HCT116 (cell line): ENCODE measurements at regions not wholly inside any gene's neighbourhood (a gene's known extent, or its start where the extent isn't known, plus 50 kb on each side); places are given as distances from the start of the nearest gene placed in this dataset.

ENCODE experiments used
- ATAC-seq: fragments of 200-7000 bp; cut with Tn5 transposase; 2 replicates; pipeline ENCODE4 v1.9.1; 2020; ENCODE audit warnings: mild to moderate bottlenecking, moderate library complexity
- BruUV-seq: library from RNA; stranded (reverse); fragments of 400-500 nt; replicated peaks from 2 replicates; lab custom pipeline; 2021; lab: Mats Ljungman, UMichigan
- CTCF ChIA-PET: fragments of 300-600 bp; sonication (Branson Sonifier 250); formaldehyde crosslinking; loops from one replicate; lab custom pipeline; 2021; ENCODE audit warnings: antibody characterized with exemption; lab: Charles Lee
- POLR2A ChIA-PET: fragments of 300-600, 350-600 bp; sonication (Branson Sonifier 250); formaldehyde crosslinking; loops from one replicate; lab custom pipeline; 2021; ENCODE audit warnings: antibody characterized with exemption; lab: Charles Lee
- RAD21 ChIA-PET, 2 experiments: fragments of 300-600 bp; sonication (Branson Sonifier 250); formaldehyde crosslinking; loops; one replicate each; lab custom pipeline; 2023; ENCODE audit warnings: low total read pairs in 2 of 2; ENCODE audit not compliant: uncharacterized antibody in 2 of 2, unreplicated experiment in 2 of 2, low non-redundant PET in 1 of 2; lab: Charles Lee
- DNase-seq: peaks from one replicate; pipeline ENCODE4 v3.0.0-alpha.2; 2010; ENCODE audit warnings: low read depth, low spot score
- H2AFZ ChIP-seq: fragments of 200-600 bp; shearing (Covaris generic), sonication (generic); 2 replicates; pipeline ENCODE4 v1.6.1; 2017; ENCODE audit warnings: low read depth, mixed run types, mixed read lengths, antibody characterized with exemption, low read length; ENCODE audit not compliant: poor library complexity, severe bottlenecking
- H3K27ac ChIP-seq: 2 replicates; pipeline ENCODE4 v1.5.1; 2012; ENCODE audit warnings: low read depth, low read length
- H3K27me3 ChIP-seq: fragments of 200-600 bp; sonication (generic); 2 replicates; pipeline ENCODE4 v1.6.1; 2016; ENCODE audit warnings: mixed run types, low read length, mixed read lengths; ENCODE audit not compliant: insufficient read depth
- H3K36me3 ChIP-seq, 2 experiments: fragments of 200-500 bp in 1 of 2; fragments of 200-600 bp in 1 of 2; sonication (Bioruptor generic) in 1 of 2; sonication (generic) in 1 of 2; 2 replicates each; pipeline versions ENCODE4 v1.5.1 to v1.6.1; 2014 to 2016; ENCODE audit warnings: low read length in 2 of 2, inconsistent platforms in 1 of 2, mixed read lengths in 1 of 2, mixed run types in 1 of 2; ENCODE audit not compliant: insufficient read depth in 2 of 2, control insufficient read depth in 1 of 2
- H3K4me1 ChIP-seq, 2 experiments: fragments of 200-600 bp in 1 of 2; sonication (generic) in 1 of 2; 2 replicates each; pipeline versions ENCODE4 v1.5.1 to v1.6.1; 2012 to 2017; ENCODE audit warnings: low read length in 2 of 2, inconsistent platforms in 1 of 2, mild to moderate bottlenecking in 1 of 2, mixed read lengths in 1 of 2, mixed run types in 1 of 2, moderate library complexity in 1 of 2; ENCODE audit not compliant: insufficient read depth in 2 of 2, control insufficient read depth in 1 of 2
- H3K4me2 ChIP-seq: fragments of 200-600 bp; sonication (generic); 2 replicates; pipeline ENCODE4 v1.6.1; 2017; ENCODE audit warnings: mixed run types, low read length, mixed read lengths
- H3K4me3 ChIP-seq, 2 experiments: fragments of 200-600 bp in 1 of 2; sonication (generic) in 1 of 2; replicated peaks in 1 of 2; 2 replicates each; pipeline ENCODE4 v1.5.1; 2011 to 2016; ENCODE audit warnings: low read length in 2 of 2, control low read depth in 1 of 2, low read depth in 1 of 2, mild to moderate bottlenecking in 1 of 2, mixed read lengths in 1 of 2, mixed run types in 1 of 2
- H3K79me2 ChIP-seq: fragments of 200-600 bp; sonication (generic); 2 replicates; pipeline ENCODE4 v1.6.1; 2017; ENCODE audit warnings: mild to moderate bottlenecking, mixed run types, low read length, moderate library complexity, mixed read lengths; ENCODE audit not compliant: insufficient read depth
- H3K9ac ChIP-seq: fragments of 200-600 bp; sonication (generic); 2 replicates; pipeline ENCODE4 v1.6.1; 2016; ENCODE audit warnings: low read length, mixed read lengths
- H3K9me2 ChIP-seq: fragments of 200-600 bp; sonication (generic), shearing (Covaris generic); 2 replicates; pipeline ENCODE4 v1.6.1; 2017; ENCODE audit warnings: mixed run types, mild to moderate bottlenecking, moderate library complexity; ENCODE audit not compliant: insufficient read depth
- H3K9me3 ChIP-seq, 2 experiments: fragments of 200-500 bp in 1 of 2; fragments of 200-600 bp in 1 of 2; sonication (Bioruptor generic) in 1 of 2; sonication (generic) in 1 of 2; 2 replicates each; pipeline ENCODE4 v1.6.1; 2014 to 2017; ENCODE audit warnings: low read length in 2 of 2, mixed read lengths in 2 of 2, inconsistent platforms in 1 of 2, low read depth in 1 of 2, mild to moderate bottlenecking in 1 of 2, mixed run types in 1 of 2, moderate library complexity in 1 of 2; ENCODE audit not compliant: control insufficient read depth in 1 of 2, insufficient read depth in 1 of 2
- H4K20me1 ChIP-seq: fragments of 200-600 bp; sonication (generic), shearing (Covaris generic); 2 replicates; pipeline ENCODE4 v1.6.1; 2017; ENCODE audit warnings: mixed run types, mild to moderate bottlenecking, moderate library complexity; ENCODE audit not compliant: insufficient read depth
- CEBPB ChIP-seq: IDR thresholded peaks from 2 replicates; pipeline ENCODE4 v1.6.1; 2012; ENCODE audit warnings: low read depth
- CTCF ChIP-seq, 3 experiments: fragments of 200-600 bp in 1 of 3; sonication (generic) in 1 of 3; IDR thresholded peaks in 2 of 3; conservative IDR thresholded peaks in 1 of 3; 2 replicates each; pipeline ENCODE4 v1.5.1; 2012 to 2017; ENCODE audit warnings: low read depth in 2 of 3, low read length in 2 of 3, antibody characterized with exemption in 1 of 3, borderline replicate concordance in 1 of 3, control low read depth in 1 of 3, mild to moderate bottlenecking in 1 of 3, mixed read lengths in 1 of 3, mixed run types in 1 of 3, moderate library complexity in 1 of 3; ENCODE audit not compliant: insufficient read depth in 1 of 3
- RAD21 ChIP-seq: IDR thresholded peaks from 2 replicates; pipeline ENCODE4 v1.6.1; 2012; ENCODE audit warnings: low read depth, mild to moderate bottlenecking
- SIN3A ChIP-seq: IDR thresholded peaks from 2 replicates; pipeline ENCODE4 v1.6.1; 2012; ENCODE audit warnings: low read depth
- SRF ChIP-seq: IDR thresholded peaks from 2 replicates; pipeline ENCODE4 v1.6.1; 2012; ENCODE audit warnings: low read depth
- TCF7L2 ChIP-seq: IDR thresholded peaks from 2 replicates; pipeline ENCODE4 v1.7.0; 2011; ENCODE audit warnings: borderline replicate concordance, inconsistent platforms; ENCODE audit not compliant: insufficient read depth, insufficient read length; ENCODE audit errors: extremely low read depth
- YY1 ChIP-seq: IDR thresholded peaks from 2 replicates; pipeline ENCODE4 v1.6.1; 2011; ENCODE audit warnings: low read length, low read depth, moderate library complexity, mild to moderate bottlenecking; ENCODE audit not compliant: insufficient replicate concordance; ENCODE audit errors: extremely low read depth
- ZBTB33 ChIP-seq: IDR thresholded peaks from 2 replicates; pipeline ENCODE4 v1.6.1; 2011; ENCODE audit warnings: mild to moderate bottlenecking, low read length, moderate library complexity; ENCODE audit not compliant: insufficient replicate concordance; ENCODE audit errors: extremely low read depth
- ZNF274 ChIP-seq: fragments of 200-500 bp; sonication (Bioruptor generic); IDR thresholded peaks from 2 replicates; pipeline ENCODE4 v1.6.1; 2014; ENCODE audit warnings: mild to moderate bottlenecking, low read depth, low read length, inconsistent platforms
- intact Hi-C: fragments of 100-400 bp; cut with micrococcal nuclease; formaldehyde crosslinking; loops from 2 replicates; pipeline ENCODE4 v1.10.0; 2022

GRCh38 chr15:31510057-31510456, 183.4 kb downstream of the KLF13 start:
- DNase-seq: no peak
- Histone ChIP-seq H3K9me2 (no peaks in the 10 kb centered on the region), H3K36me3 (no peaks in the 10 kb centered on the region), H3K9ac (no peak overlapping the region), H3K79me2 (no peaks in the 10 kb centered on the region), H3K4me3 (no peak overlapping the region), H2AFZ (no peak overlapping the region), H3K27me3 (no peaks in the 10 kb centered on the region), H3K9me3 (no peaks in the 10 kb centered on the region), H4K20me1 (no peaks in the 10 kb centered on the region), H3K4me1 (no peaks in the 10 kb centered on the region), H3K4me2 (no peak overlapping the region), H3K27ac (no peak overlapping the region)
- TF ChIP-seq RAD21 (no peak), ZBTB33 (no peak), YY1 (no peak), SIN3A (no peak), TCF7L2 (no peak)
- no peak for ATAC-seq
- intact Hi-C loops: no loop called here
- RAD21 ChIA-PET: no interaction called here
- BruUV-seq: no TSS peak
- POLR2A ChIA-PET: no interaction called here
- CTCF ChIA-PET: no interaction called here

GRCh38 chr15:31511707-31512310, 185.2 kb downstream of the KLF13 start:
- no TSS peak for BruUV-seq
- no peaks in the 10 kb centered on the region for H3K79me2 ChIP-seq
- no peaks in the 10 kb centered on the region for H3K9me2 ChIP-seq
- no peaks in the 10 kb centered on the region for H3K36me3 ChIP-seq
- POLR2A ChIA-PET: no interaction called here
- H3K9ac ChIP-seq: no peak overlapping the region
- no peaks in the 10 kb centered on the region for H3K4me1 ChIP-seq
- TF ChIP-seq CTCF (IDR thresholded peaks at IDR 0.05 in 2 of 3, conservative IDR thresholded peaks at IDR 0.05 in 1 of 3; ENCODE audit: borderline replicate concordance in 1 of 3, insufficient read depth in 1 of 3, low read depth in 2 of 3, low read length in 2 of 3) (no peak), ZNF274 (no peak), SRF (no peak), CEBPB (no peak)
- TF ChIP-seq, all 23 proteins: peak for 0
- DNase-seq (no peak), ATAC-seq (no peak)
- H3K27me3 ChIP-seq: no peaks in the 10 kb centered on the region
- no peak overlapping the region for H2AFZ ChIP-seq
- no peaks in the 10 kb centered on the region for H3K9me3 ChIP-seq
- H3K27ac ChIP-seq: no peak overlapping the region
- no peak overlapping the region for H3K4me3 ChIP-seq
- intact Hi-C loops: no loop called here
- ChIA-PET CTCF (no interaction called here), RAD21 (no interaction called here)
- no peaks in the 10 kb centered on the region for H4K20me1 ChIP-seq
- H3K4me2 ChIP-seq: no peak overlapping the region
